Neuronal stem cell (in vitro differentiated cells): ENCODE measurements at regions not wholly inside any gene's neighbourhood (a gene's known extent, or its start where the extent isn't known, plus 50 kb on each side); places are given as distances from the start of the nearest gene placed in this dataset.

Experiments
- DNase-seq: peaks from one replicate; pipeline ENCODE4 v3.0.0-alpha.2; 2013; ENCODE audit warnings: low spot score
- H2AFZ ChIP-seq: one replicate; pipeline ENCODE4 v1.6.1; 2013; ENCODE audit warnings: mild to moderate bottlenecking, low read length, inconsistent platforms
- H2AK5ac ChIP-seq: 2 replicates; pipeline ENCODE4 v1.6.1; 2013; ENCODE audit warnings: low read depth, mild to moderate bottlenecking, inconsistent platforms, low read length, moderate library complexity, mixed read lengths
- H2BK120ac ChIP-seq: 2 replicates; pipeline ENCODE4 v1.6.1; 2013; ENCODE audit warnings: low read depth, mild to moderate bottlenecking, inconsistent platforms, low read length, moderate library complexity, mixed read lengths
- H2BK12ac ChIP-seq: one replicate; pipeline ENCODE4 v1.6.1; 2013; ENCODE audit warnings: low read length, inconsistent platforms
- H2BK15ac ChIP-seq: 2 replicates; pipeline ENCODE4 v1.6.1; 2013; ENCODE audit warnings: mild to moderate bottlenecking, low read length, inconsistent platforms, mixed read lengths
- H2BK5ac ChIP-seq: one replicate; pipeline ENCODE4 v1.6.1; 2013; ENCODE audit warnings: inconsistent platforms, mild to moderate bottlenecking, low read length, moderate library complexity
- H3K14ac ChIP-seq: one replicate; pipeline ENCODE4 v1.6.1; 2013; ENCODE audit warnings: low read length, inconsistent platforms
- H3K18ac ChIP-seq: 2 replicates; pipeline ENCODE4 v1.6.1; 2013; ENCODE audit warnings: low read length, inconsistent platforms
- H3K23ac ChIP-seq: 2 replicates; pipeline ENCODE4 v1.6.1; 2013; ENCODE audit warnings: low read depth, mild to moderate bottlenecking, mixed read lengths, low read length, inconsistent platforms; ENCODE audit not compliant: poor library complexity
- H3K27ac ChIP-seq: replicated peaks from 3 replicates; pipeline ENCODE4 v1.5.1; 2013; ENCODE audit warnings: low read length, inconsistent platforms
- H3K27me3 ChIP-seq, 3 experiments: 2 replicates each; pipeline ENCODE4 v1.6.1; 2013; ENCODE audit warnings: low read length in 3 of 3, mild to moderate bottlenecking in 2 of 3, inconsistent platforms in 1 of 3, low read depth in 1 of 3, mixed read lengths in 1 of 3, moderate library complexity in 1 of 3; ENCODE audit not compliant: control insufficient read depth in 3 of 3, insufficient read depth in 3 of 3
- H3K36me3 ChIP-seq, 2 donors: replicated peaks in 1 of 2; 2 replicates each; pipeline ENCODE4 v1.6.1; 2013; ENCODE audit warnings: low read length in 2 of 2; ENCODE audit not compliant: control insufficient read depth in 2 of 2, insufficient read depth in 2 of 2
- H3K4ac ChIP-seq: 2 replicates; pipeline ENCODE4 v1.6.1; 2013; ENCODE audit warnings: inconsistent platforms, mild to moderate bottlenecking, low read length, moderate library complexity
- H3K4me1 ChIP-seq, 2 donors: 1 replicate in 1 of 2; 2 replicates in 1 of 2; pipeline ENCODE4 v1.6.1; 2013; ENCODE audit warnings: low read length in 2 of 2, low read depth in 1 of 2; ENCODE audit not compliant: control insufficient read depth in 2 of 2, insufficient read depth in 1 of 2
- H3K4me2 ChIP-seq: one replicate; pipeline ENCODE4 v1.6.1; 2013; ENCODE audit warnings: mild to moderate bottlenecking, low read length, inconsistent platforms; ENCODE audit not compliant: insufficient read depth, poor library complexity, severe bottlenecking
- H3K4me3 ChIP-seq, 2 donors: 2 replicates each; pipeline ENCODE4 v1.5.1; 2013; ENCODE audit warnings: low read length in 2 of 2, mild to moderate bottlenecking in 2 of 2, inconsistent platforms in 1 of 2, moderate library complexity in 1 of 2
- H3K79me1 ChIP-seq: one replicate; pipeline ENCODE4 v1.6.1; 2013; ENCODE audit warnings: low read depth, mild to moderate bottlenecking, inconsistent platforms, low read length, moderate library complexity
- H3K9ac ChIP-seq: one replicate; pipeline ENCODE4 v1.6.1; 2013; ENCODE audit warnings: mild to moderate bottlenecking, low read depth, low read length, inconsistent platforms; ENCODE audit not compliant: poor library complexity
- H3K9me3 ChIP-seq, 2 donors: replicated peaks in 1 of 2; 2 replicates each; pipeline versions ENCODE3 to v1.6.1; 2013; ENCODE audit warnings: low read length in 2 of 2, mild to moderate bottlenecking in 2 of 2, inconsistent platforms in 1 of 2, low read depth in 1 of 2, mixed read lengths in 1 of 2, moderate library complexity in 1 of 2; ENCODE audit not compliant: control insufficient read depth in 2 of 2, insufficient read depth in 1 of 2
- H4K8ac ChIP-seq: one replicate; pipeline ENCODE4 v1.6.1; 2013; ENCODE audit warnings: low read depth, mild to moderate bottlenecking, inconsistent platforms, low read length, moderate library complexity
- H4K91ac ChIP-seq: one replicate; pipeline ENCODE4 v1.6.1; 2013; ENCODE audit warnings: low read length, low read depth, mild to moderate bottlenecking, inconsistent platforms; ENCODE audit not compliant: poor library complexity
- WGBS, 2 donors: extraction: QIAGEN DNeasy Blood & Tissue Kit; methylation state at CpG; one replicate each; pipeline ENCODE4 v1.1.7; 2013; ENCODE audit warnings: missing lambda C conversion rate in 2 of 2, mixed read lengths in 1 of 2; ENCODE audit not compliant: insufficient read length in 2 of 2, insufficient replicate concordance in 1 of 2; ENCODE audit errors: extremely low coverage in 2 of 2; 5-methylcytosine and 5-hydroxymethylcytosine counted together

GRCh38 chr2:11933854-11934253 is 187.4 kb downstream of the LPIN1 start:
- Histone ChIP-seq H2AK5ac (no peak overlapping the region), H4K91ac (no peak overlapping the region), H3K9ac (no peak overlapping the region), H2BK15ac (no peak overlapping the region), H4K8ac (no peak overlapping the region), H3K23ac (no peak overlapping the region), H2BK5ac (no peak overlapping the region), H3K14ac (no peak overlapping the region), H3K36me3 (no peaks in the 10 kb centered on the region), H3K18ac (no peak overlapping the region), H3K27ac (no peak overlapping the region), H2AFZ (no peak overlapping the region), H2BK120ac (no peak overlapping the region), H3K4ac (no peak overlapping the region), H3K27me3 (no peaks in the 10 kb centered on the region), H3K79me1 (no peaks in the 10 kb centered on the region), H3K4me2 (no peak overlapping the region), H3K4me3 (no peak overlapping the region), H3K4me1 (peaks cover 5 to 16% of the 10 kb centered on the region in 2 donors), H3K9me3 (peaks cover 0 to 2% of the 10 kb centered on the region in 2 donors), H2BK12ac (no peak overlapping the region)
- no peak for DNase-seq
- no CpG with 5 or more reads among the region's 3 CpGs for WGBS, 2 donors

- H3K18ac ChIP-seq = no peak overlapping the region
- no peak overlapping the region for H3K14ac ChIP-seq
- no peaks in the 10 kb centered on the region for H3K27me3 ChIP-seq
- H3K27ac ChIP-seq = no peak overlapping the region
- H4K91ac ChIP-seq = no peak overlapping the region
- no peak overlapping the region for H3K9ac ChIP-seq
- H2AFZ ChIP-seq = no peak overlapping the region
- no peaks in the 10 kb centered on the region for H3K36me3 ChIP-seq
- no peak overlapping the region for H2BK12ac ChIP-seq
- no peak overlapping the region for H2BK5ac ChIP-seq
- H3K23ac ChIP-seq = no peak overlapping the region
- H2AK5ac ChIP-seq = no peak overlapping the region
- no peak overlapping the region for H3K4me2 ChIP-seq
- H3K4me3 ChIP-seq = no peak overlapping the region
- no peak overlapping the region for H4K8ac ChIP-seq
- H3K4me1 ChIP-seq = peaks cover 5 to 10% of the 10 kb centered on the region in 2 donors
- no peaks in the 10 kb centered on the region for H3K9me3 ChIP-seq
- H2BK15ac ChIP-seq = no peak overlapping the region
- no CpG with 5 or more reads among the region's 9 CpGs for WGBS, 2 donors
- DNase-seq = no peak
- no peak overlapping the region for H2BK120ac ChIP-seq
- no peak overlapping the region for H3K4ac ChIP-seq
- no peaks in the 10 kb centered on the region for H3K79me1 ChIP-seq
Measured at GRCh38 chr2:11936761-11937160, 190.3 kb downstream of the LPIN1 start.

GRCh38 chr2:11938196-11938595 is 191.8 kb downstream of the LPIN1 start:
- Histone ChIP-seq H3K9me3 (no peaks in the 10 kb centered on the region), H3K27ac (no peak overlapping the region), H2BK5ac (no peak overlapping the region), H2BK12ac (peak overlapping the region; percentile 43), H3K36me3 (no peaks in the 10 kb centered on the region), H2AFZ (peak overlapping the region; percentile 36), H3K23ac (no peak overlapping the region), H3K14ac (no peak overlapping the region), H4K8ac (no peak overlapping the region), H2BK15ac (peak overlapping the region; percentile 32), H3K18ac (peak overlapping the region; percentile 62), H2AK5ac (no peak overlapping the region), H3K4me2 (no peak overlapping the region), H3K27me3 (no peaks in the 10 kb centered on the region), H3K4me3 (no peak overlapping the region), H3K9ac (no peak overlapping the region), H4K91ac (no peak overlapping the region), H3K4me1 (peaks cover 1 to 2% of the 10 kb centered on the region in 2 donors), H3K4ac (no peak overlapping the region), H2BK120ac (no peak overlapping the region), H3K79me1 (no peaks in the 10 kb centered on the region)
- no CpG with 5 or more reads among the region's 11 CpGs for WGBS, 2 donors
- no peak for DNase-seq

- Histone ChIP-seq H3K9me3 (no peaks in the 10 kb centered on the region), H2BK5ac (no peak overlapping the region), H3K27ac (no peak overlapping the region), H3K27me3 (no peaks in the 10 kb centered on the region), H2BK120ac (no peak overlapping the region), H4K8ac (no peak overlapping the region), H3K23ac (no peak overlapping the region), H3K4me1 (no peaks in the 10 kb centered on the region), H3K4ac (no peak overlapping the region), H3K18ac (no peak overlapping the region), H3K9ac (no peak overlapping the region), H4K91ac (no peak overlapping the region), H3K4me3 (no peak overlapping the region), H2BK15ac (no peak overlapping the region), H2BK12ac (no peak overlapping the region), H3K79me1 (no peaks in the 10 kb centered on the region), H3K4me2 (no peak overlapping the region), H3K14ac (no peak overlapping the region), H2AK5ac (no peak overlapping the region), H2AFZ (no peak overlapping the region), H3K36me3 (no peaks in the 10 kb centered on the region)
- WGBS, 2 donors = 100% methylated on average over 1 of the region's 2 CpGs
- DNase-seq = no peak
Measured at GRCh38 chr2:11939523-11939922, 193.1 kb downstream of the LPIN1 start.
